ENCODE measurements at regions not wholly inside any gene's neighbourhood (a gene's known extent, or its start where the extent isn't known, plus 50 kb on each side); places are given as distances from the start of the nearest gene placed in this dataset.
"Not testable (repeated sequence)": the region's sequence is repeated elsewhere in the genome, so short reads cannot be mapped to it uniquely, and the experiment has no call there.

- DNase-seq = no peak
Observed at GRCh38 chr7:130789436-130789835, 55.4 kb upstream of the KLF14 start.

DNA sequence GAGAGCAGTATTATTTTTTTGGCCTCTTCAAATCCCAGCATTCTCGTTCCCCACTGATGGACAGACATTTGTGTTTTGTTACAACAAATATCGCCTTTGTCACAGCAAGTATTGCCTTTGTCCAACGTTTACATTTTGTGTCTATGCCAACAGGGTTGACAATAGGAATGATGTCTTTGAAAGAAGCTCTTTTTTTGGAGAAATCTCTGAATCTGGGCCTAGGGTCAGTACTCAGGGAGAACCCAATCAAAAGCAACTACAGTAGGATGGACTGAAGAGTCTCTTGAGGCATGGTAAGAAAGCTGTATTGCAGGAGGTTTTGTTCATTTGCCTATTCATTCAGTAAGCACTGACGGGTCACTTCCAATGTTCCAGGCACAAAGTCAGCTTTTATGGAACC lies 57.7 kb upstream of the KLF14 start:
- peak in 1 of 2 donors; percentile 62 for DNase-seq

- DNase-seq = peak in 1 of 2 donors; percentile 30
Observed at GRCh38 chr7:130793855-130794618, 60.0 kb upstream of the KLF14 start.

DNA sequence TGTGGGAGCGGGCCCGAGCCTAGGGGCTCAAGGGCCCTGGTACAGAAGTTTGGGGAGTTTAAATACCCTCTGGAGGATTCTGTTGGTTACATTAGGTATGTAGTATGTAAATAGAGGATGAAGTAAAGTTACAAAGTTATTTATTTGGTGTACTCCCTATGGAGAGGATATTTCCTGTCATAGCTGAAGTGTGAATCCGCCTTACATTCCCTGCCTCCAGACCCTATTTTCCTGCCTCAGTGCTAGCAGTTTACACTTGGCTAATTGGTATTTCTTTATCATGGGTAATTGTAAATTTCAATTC lies 60.6 kb upstream of the KLF14 start:
- DNase-seq = no peak

GRCh38 chr7:130796425-130796824 lies 62.4 kb upstream of the KLF14 start:
- not testable (repeated sequence) for DNase-seq

GRCh38 chr7:130803127-130803526 lies 69.1 kb upstream of the KLF14 start:
- no peak for DNase-seq

GRCh38 chr7:130804220-130804619 lies 70.2 kb upstream of the KLF14 start:
- DNase-seq = no peak

DNA sequence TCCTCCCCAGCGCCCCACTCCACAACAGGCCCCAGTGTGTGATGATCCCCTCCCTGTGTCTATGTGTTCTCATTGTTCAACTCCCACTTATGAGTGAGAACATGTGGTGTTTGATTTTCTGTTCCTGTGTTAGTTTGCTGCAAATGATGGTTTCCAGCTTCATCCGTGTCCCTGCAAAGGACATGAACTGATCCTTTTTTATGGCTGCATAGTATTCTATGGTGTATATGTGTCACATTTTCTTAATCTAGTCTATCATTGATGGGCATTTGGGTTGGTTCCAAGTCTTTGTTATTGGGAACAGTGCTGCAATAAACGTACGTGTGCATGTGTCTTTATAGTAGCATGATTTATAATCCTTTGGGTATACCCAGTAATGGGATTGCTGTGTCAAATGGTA lies 78.8 kb upstream of the KLF14 start:
- not testable (repeated sequence) for DNase-seq

- no peak for DNase-seq
Observed at GRCh38 chr7:130814778-130815335, 80.8 kb upstream of the KLF14 start.

GRCh38 chr7:130818056-130818455 lies 84.0 kb upstream of the KLF14 start:
- DNase-seq = no peak

- DNase-seq = no peak
Observed at GRCh38 chr7:130821864-130822263, 87.9 kb upstream of the KLF14 start.

DNA sequence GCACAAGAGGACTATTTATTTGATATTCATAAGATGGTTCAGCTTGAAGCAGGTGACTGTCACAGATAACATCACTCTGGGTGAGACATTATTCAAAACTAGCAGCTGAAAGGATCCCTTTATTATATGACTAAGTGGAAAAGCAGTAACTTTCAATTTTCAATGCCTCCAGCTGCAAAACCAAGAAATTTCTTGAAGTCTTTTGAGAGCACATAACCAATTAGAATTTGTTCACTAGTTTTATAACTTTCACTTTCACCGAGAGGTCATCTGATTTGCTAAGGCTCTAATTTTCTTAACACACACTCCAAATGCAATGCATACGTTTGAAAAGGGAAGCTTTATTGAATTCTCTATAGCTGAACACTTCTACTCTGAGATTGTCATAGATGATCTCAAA lies 88.6 kb upstream of the KLF14 start:
- DNase-seq = no peak

DNA sequence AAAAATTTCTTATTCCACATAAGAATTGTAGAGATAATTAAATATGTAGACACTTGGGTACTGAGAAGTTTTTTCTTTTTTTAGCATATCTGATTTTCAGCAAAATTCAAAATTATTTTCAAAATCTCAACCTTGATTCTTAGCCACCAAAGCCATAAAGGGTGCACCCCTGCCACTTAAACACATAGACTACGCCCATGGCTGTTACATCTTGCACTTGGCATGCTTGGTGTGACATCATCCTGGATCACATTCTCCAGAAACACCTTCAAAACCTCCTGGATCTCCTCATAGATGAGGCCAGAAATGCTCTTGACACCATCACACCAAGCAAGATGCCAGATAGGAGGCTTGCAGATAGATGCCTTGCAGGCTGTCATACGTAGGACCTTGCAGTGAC lies 89.1 kb upstream of the KLF14 start:
- DNase-seq = no peak

DNA sequence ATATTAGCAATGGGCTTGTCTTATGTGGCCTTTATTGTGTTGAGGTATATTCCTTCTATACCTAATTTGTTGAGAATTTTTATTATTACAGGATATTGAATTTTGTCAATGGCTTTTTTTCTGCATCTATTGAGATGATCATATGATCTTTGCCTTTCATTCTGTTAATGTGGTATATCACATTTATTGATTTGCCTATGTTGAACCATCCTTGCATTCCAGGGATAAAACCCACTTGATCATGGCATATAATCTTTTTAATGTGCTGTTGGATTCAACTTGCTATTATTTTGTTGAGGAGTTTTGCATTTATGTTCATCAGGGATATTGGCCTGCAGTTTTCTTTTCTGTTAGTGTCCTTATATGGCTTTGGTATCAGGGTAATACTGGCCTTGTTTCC lies 91.8 kb upstream of the KLF14 start:
- DNase-seq = no peak

GRCh38 chr7:130829415-130829814 lies 95.4 kb upstream of the KLF14 start:
- DNase-seq = no peak

GRCh38 chr7:130831322-130831721 lies 97.3 kb upstream of the KLF14 start:
- DNase-seq = no peak

DNA sequence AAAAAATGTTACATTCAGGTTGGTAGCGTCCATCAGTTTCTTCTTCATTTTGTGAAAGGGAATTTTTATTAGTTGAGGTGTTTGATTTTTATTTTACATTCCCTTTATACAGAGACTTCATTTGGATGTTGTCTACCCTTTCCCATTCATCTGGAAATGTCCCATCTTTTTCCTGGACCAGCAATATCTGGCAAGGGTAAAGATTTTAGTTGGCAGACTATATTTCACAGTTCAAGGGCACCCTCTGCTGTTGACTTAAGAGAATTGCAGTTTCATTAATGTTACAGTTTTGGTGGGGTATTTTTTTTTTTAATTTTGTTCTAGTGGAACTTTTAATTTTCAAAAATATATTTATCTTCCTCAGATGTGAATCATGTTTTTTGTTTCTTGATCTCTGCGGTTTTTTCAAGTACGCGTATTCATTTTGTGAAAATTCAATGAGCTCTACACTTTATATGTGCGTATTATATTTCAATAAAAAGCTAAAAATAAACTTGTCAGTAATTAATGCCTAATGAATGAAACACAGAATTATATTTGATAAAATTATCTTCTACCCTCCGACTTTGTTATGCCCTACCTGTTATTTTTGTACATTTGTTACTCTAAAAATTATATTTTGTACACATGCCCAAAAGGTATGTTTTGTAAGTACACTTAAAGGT lies 97.9 kb upstream of the KLF14 start:
- DNase-seq = peak in 1 of 2 donors; percentile 54

GRCh38 chr7:130838738-130839137 lies 104.7 kb upstream of the KLF14 start:
- DNase-seq = no peak

- DNase-seq = no peak
Observed at GRCh38 chr7:130840599-130840998, 106.6 kb upstream of the KLF14 start.

DNA sequence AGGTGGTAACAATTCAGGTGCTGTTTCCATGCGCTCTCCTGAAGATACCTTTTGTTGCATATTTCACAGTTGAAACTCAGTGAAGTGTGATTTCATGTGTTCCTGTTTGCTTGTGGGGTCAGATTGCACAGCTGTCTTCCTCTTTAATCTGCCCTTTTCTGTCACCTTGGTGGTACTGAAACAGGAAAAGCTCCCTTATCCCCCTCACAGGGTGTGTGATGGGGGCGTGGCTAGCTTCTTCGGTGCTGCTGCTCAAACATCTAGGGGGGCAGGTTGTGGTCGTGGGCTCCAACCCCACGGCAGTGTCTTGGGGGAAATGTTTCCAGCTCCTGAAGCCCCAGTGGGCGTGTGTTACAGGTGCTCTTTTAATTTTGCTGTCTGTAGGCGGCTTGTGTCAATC lies 107.4 kb upstream of the KLF14 start:
- DNase-seq = no peak

- no peak for DNase-seq
Observed at GRCh38 chr7:130843703-130844102, 109.7 kb upstream of the KLF14 start.

- no peak for DNase-seq
Observed at GRCh38 chr7:130844811-130845580, 111.0 kb upstream of the KLF14 start.

GRCh38 chr7:130845581-130846085 lies 111.6 kb upstream of the KLF14 start:
- DNase-seq = no peak

All from hippocampal formation (tissue), 2 donors.